ENCODE measurements at regions not wholly inside any gene's neighbourhood (a gene's known extent, or its start where the extent isn't known, plus 50 kb on each side); places are given as distances from the start of the nearest gene placed in this dataset.

DNA sequence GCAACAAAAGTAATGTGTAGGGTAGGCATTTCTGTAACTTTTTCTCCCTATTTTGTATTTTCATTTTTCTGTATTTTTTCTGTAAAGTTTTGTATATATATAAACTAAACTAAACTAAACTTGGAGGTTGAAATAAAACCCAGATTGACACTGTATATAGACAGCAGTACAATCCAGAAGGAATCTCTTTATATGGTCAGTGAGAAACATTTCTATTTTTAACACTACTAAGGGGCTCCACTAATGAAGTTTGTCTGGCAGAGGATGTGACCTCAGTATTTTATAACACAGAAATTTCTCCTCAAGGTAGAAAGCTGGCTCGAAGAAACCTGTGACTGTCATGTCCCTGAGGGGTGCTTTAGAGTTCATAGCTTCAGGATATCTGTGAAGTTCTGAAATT is 959.2 kb downstream of the ADGRL3 start:
- no peak for DNase-seq (ENCODE audit: low spot score, unreplicated experiment)
- no peaks in the 10 kb centered on the region for H3K4me1 Mint-ChIP-seq (ENCODE audit: low read depth)

DNA sequence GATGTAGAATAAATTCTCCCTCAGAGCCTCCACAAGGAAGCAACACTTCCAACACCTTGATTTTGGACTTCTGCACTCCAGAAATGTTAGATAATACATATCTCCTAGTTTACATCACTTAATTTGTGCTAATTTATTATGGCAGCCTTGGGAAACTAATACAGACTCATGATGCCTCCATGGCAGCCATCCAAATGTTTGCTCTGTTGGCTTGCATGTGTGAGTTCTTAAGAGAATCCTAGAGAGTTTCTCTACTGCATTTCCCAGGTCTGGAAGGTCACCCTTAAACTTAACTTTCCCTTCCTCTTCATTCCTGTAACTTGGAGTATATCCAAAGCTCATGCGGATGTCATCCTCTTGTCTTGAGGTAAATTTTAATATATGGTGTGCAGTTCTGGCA is 956.1 kb downstream of the ADGRL3 start:
- Mint-ChIP-seq H3K4me3 (ENCODE audit: low read depth) (no peak overlapping the region), H3K36me3 (ENCODE audit: insufficient read depth) (no peaks in the 10 kb centered on the region), H3K4me1 (ENCODE audit: low read depth) (no peaks in the 10 kb centered on the region), H3K27ac (no peak overlapping the region), H3K27me3 (no peaks in the 10 kb centered on the region), H3K9me3 (ENCODE audit: low read depth) (peaks cover 15% of the 10 kb centered on the region)
- TF ChIP-seq, protein P1, sequence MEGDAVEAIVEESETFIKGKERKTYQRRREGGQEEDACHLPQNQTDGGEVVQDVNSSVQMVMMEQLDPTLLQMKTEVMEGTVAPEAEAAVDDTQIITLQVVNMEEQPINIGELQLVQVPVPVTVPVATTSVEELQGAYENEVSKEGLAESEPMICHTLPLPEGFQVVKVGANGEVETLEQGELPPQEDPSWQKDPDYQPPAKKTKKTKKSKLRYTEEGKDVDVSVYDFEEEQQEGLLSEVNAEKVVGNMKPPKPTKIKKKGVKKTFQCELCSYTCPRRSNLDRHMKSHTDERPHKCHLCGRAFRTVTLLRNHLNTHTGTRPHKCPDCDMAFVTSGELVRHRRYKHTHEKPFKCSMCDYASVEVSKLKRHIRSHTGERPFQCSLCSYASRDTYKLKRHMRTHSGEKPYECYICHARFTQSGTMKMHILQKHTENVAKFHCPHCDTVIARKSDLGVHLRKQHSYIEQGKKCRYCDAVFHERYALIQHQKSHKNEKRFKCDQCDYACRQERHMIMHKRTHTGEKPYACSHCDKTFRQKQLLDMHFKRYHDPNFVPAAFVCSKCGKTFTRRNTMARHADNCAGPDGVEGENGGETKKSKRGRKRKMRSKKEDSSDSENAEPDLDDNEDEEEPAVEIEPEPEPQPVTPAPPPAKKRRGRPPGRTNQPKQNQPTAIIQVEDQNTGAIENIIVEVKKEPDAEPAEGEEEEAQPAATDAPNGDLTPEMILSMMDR (IDR thresholded peaks at IDR 0.05; ENCODE audit: unreplicated experiment) = no peak
- no peak for DNase-seq (ENCODE audit: low spot score, unreplicated experiment)

More for the DNA sequence above, 959.2 kb downstream of the ADGRL3 start:
- no peaks in the 10 kb centered on the region for H3K36me3 Mint-ChIP-seq (ENCODE audit: insufficient read depth)
- H3K9me3 Mint-ChIP-seq (ENCODE audit: low read depth) = peaks cover 7% of the 10 kb centered on the region
- TF ChIP-seq, protein P1 (IDR thresholded peaks at IDR 0.05; ENCODE audit: unreplicated experiment) = no peak
- no peak overlapping the region for H3K4me3 Mint-ChIP-seq (ENCODE audit: low read depth)
- no peaks in the 10 kb centered on the region for H3K27me3 Mint-ChIP-seq
- no peak overlapping the region for H3K27ac Mint-ChIP-seq

DNA sequence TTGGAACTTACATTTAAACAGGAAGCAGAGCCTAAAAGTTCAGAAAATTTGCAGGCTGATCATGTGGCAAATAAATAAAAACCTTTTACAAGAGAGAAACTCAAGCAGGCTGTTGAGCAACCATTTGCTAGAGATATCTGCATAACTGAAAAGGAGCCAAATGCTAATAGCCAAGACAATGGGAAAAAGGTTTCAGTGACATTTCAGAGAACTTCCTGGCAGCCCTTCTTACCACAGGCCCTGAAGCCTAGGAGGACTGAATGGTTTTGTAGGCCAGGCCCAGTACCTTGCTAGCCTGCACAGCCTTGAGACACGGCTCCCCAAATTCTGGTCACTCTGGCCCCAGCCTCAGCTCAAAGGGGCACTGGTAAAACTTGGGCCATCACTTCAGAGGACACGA is 945.1 kb downstream of the ADGRL3 start:
- TF ChIP-seq, protein P1 (IDR thresholded peaks at IDR 0.05; ENCODE audit: unreplicated experiment) = no peak
- Mint-ChIP-seq H3K9me3 (ENCODE audit: low read depth) (peaks cover 17% of the 10 kb centered on the region), H3K4me3 (ENCODE audit: low read depth) (no peak overlapping the region), H3K27ac (no peak overlapping the region), H3K4me1 (ENCODE audit: low read depth) (no peaks in the 10 kb centered on the region), H3K27me3 (no peaks in the 10 kb centered on the region), H3K36me3 (ENCODE audit: insufficient read depth) (no peaks in the 10 kb centered on the region)
- no peak for DNase-seq (ENCODE audit: low spot score, unreplicated experiment)

DNA sequence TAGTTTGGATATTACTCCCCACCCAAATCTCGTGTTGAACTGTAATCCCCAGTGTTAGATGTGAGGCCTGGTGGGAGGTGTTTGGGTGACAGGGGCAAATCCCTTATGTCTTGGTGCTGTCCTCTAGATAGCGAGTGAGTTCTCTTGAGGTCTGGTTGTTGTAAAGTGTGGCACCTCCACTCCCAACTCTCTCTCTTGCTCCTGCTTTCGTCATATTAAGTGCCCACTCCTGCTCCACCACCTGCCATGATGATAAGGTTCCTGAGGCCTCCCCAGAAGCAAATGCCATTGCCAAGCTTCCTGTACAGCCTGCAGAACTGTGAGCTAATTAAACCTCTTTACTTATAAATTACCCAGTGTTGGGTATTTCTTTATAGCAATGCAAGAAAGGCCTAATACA is 944.3 kb downstream of the ADGRL3 start:
- no peak overlapping the region for H3K4me3 Mint-ChIP-seq (ENCODE audit: low read depth)
- H3K4me1 Mint-ChIP-seq (ENCODE audit: low read depth) = no peaks in the 10 kb centered on the region
- DNase-seq (ENCODE audit: low spot score, unreplicated experiment) = no peak
- peaks cover 17% of the 10 kb centered on the region for H3K9me3 Mint-ChIP-seq (ENCODE audit: low read depth)
- H3K36me3 Mint-ChIP-seq (ENCODE audit: insufficient read depth) = no peaks in the 10 kb centered on the region
- H3K27me3 Mint-ChIP-seq = no peaks in the 10 kb centered on the region
- H3K27ac Mint-ChIP-seq = no peak overlapping the region
- TF ChIP-seq, protein P1 (IDR thresholded peaks at IDR 0.05; ENCODE audit: unreplicated experiment) = no peak

DNA sequence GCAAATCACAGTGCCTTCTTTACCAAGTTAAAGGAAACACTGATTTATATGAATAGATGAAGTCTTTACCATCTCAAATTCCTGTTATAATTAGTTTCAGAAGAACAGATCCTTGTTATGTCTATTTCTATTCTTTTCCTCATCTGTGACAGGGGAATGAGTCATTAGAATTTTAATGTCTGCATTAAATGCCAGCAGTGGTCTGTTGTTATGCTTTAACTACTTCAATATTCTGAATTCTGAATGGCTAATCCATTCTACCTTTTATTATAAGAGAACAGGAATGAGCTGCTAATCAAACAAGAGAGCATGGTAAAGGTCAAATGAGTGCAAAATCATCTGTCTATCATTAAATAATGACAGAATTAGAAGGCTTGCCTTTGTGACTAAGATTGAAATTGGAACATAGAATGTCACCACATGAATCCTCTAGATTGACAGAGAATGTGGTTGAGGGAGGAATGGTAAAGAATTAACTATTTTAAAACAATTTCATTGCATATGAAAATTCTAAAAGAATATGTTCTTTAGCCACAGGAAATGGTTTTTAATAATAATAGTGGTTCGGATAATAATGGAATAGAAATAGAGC is 935.5 kb downstream of the ADGRL3 start:
- Mint-ChIP-seq H3K27me3 (no peaks in the 10 kb centered on the region), H3K9me3 (ENCODE audit: low read depth) (peaks cover 14% of the 10 kb centered on the region), H3K36me3 (ENCODE audit: insufficient read depth) (peaks cover 2% of the 10 kb centered on the region), H3K27ac (no peak overlapping the region), H3K4me1 (ENCODE audit: low read depth) (peaks cover 2% of the 10 kb centered on the region), H3K4me3 (ENCODE audit: low read depth) (no peak overlapping the region)
- no peak for DNase-seq (ENCODE audit: low spot score, unreplicated experiment)
- TF ChIP-seq, protein P1 (IDR thresholded peaks at IDR 0.05; ENCODE audit: unreplicated experiment) = no peak
